Upper lobe of right lung (tissue), 1 donor: ENCODE measurements at regions not wholly inside any gene's neighbourhood (a gene's known extent, or its start where the extent isn't known, plus 50 kb on each side); places are given as distances from the start of the nearest gene placed in this dataset.

Experiments used
- ATAC-seq: fragments of 200-7000 bp; cut with Tn5 transposase; one replicate; pipeline ENCODE4 v1.9.1; 2020; ENCODE audit warnings: mild to moderate bottlenecking, moderate library complexity
- DNase-seq: peaks from one replicate; pipeline ENCODE4 v3.0.0-alpha.2; 2020
- H3K27ac ChIP-seq: fragments of 200-600 bp; one replicate; pipeline ENCODE4 v1.8.0; 2022
- H3K27me3 ChIP-seq: fragments of 200-600 bp; one replicate; pipeline ENCODE4 v1.8.0; 2022; ENCODE audit warnings: mild to moderate bottlenecking
- H3K36me3 ChIP-seq: fragments of 200-600 bp; one replicate; pipeline ENCODE4 v1.8.0; 2022
- H3K4me1 ChIP-seq: fragments of 200-600 bp; one replicate; pipeline ENCODE4 v1.8.0; 2022
- H3K4me3 ChIP-seq: fragments of 200-600 bp; one replicate; pipeline ENCODE4 v1.8.0; 2022; ENCODE audit warnings: mild to moderate bottlenecking
- H3K9me3 ChIP-seq: fragments of 200-600 bp; one replicate; pipeline ENCODE4 v1.8.0; 2022
- intact Hi-C: fragments of 100-400 bp; cut with DNase I; formaldehyde crosslinking; loops from one replicate; pipeline ENCODE4 v1.11.0; 2022
- TF ChIP-seq, protein P1 (sequence below): fragments of 200-600 bp; IDR thresholded peaks from one replicate; pipeline ENCODE4 v1.8.0; 2022; ENCODE audit warnings: antibody characterized with exemption
- donor health status: DM: no; HTN: yes; CAD: no; lungs with severe emphysema.

DNA sequence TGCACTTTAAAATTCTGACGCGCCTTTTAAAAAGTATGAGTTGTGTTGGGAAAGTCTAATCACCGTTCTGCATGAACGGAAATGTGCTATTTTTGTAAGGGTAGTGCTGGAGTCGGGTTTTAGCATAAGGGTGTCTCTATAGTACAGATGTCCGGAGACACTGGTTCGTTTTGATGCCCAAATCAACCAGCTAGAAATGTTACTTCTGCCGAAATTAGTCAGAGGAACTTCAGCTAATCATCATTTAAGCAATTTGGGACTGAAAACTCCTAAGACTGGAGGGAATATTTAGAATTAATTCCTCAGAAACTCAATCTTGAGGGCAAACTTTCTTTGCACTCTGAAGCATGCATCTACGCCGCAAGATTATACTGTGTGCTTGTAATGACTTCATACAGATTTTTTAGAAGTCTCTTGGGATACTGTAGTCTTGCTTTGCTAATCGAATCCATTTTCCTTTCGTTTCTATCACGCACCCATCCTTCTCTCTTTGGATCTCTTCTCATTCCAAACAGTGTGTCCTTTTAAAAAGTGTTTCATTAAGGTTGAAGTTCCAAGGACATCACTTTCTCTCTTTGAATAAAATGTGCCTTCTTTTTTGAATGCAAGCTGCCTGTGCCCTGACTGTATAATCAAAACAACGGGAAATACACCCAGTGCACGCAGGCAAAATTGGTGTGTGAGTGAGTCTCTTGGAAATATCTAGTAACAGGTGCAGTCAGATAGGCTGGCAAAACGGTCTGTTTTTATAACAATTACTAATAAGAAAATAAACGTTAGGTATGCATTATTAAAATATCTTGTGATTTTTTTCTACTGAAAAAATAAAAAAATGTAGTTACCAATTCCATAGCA, 270.9 kb upstream of the TCF4 start:
- TF ChIP-seq, protein P1, sequence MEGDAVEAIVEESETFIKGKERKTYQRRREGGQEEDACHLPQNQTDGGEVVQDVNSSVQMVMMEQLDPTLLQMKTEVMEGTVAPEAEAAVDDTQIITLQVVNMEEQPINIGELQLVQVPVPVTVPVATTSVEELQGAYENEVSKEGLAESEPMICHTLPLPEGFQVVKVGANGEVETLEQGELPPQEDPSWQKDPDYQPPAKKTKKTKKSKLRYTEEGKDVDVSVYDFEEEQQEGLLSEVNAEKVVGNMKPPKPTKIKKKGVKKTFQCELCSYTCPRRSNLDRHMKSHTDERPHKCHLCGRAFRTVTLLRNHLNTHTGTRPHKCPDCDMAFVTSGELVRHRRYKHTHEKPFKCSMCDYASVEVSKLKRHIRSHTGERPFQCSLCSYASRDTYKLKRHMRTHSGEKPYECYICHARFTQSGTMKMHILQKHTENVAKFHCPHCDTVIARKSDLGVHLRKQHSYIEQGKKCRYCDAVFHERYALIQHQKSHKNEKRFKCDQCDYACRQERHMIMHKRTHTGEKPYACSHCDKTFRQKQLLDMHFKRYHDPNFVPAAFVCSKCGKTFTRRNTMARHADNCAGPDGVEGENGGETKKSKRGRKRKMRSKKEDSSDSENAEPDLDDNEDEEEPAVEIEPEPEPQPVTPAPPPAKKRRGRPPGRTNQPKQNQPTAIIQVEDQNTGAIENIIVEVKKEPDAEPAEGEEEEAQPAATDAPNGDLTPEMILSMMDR, result no peak
- H3K27ac ChIP-seq, result no peak overlapping the region
- intact Hi-C loops, result no loop called here
- no peak overlapping the region for H3K4me3 ChIP-seq
- no peaks in the 10 kb centered on the region for H3K4me1 ChIP-seq
- H3K9me3 ChIP-seq, result no peaks in the 10 kb centered on the region
- ATAC-seq, result no peak
- no peaks in the 10 kb centered on the region for H3K36me3 ChIP-seq
- no peak for DNase-seq
- no peaks in the 10 kb centered on the region for H3K27me3 ChIP-seq

GRCh38 chr18:55857956-55858355, 270.0 kb upstream of the TCF4 start:
- H3K4me1 ChIP-seq, result no peaks in the 10 kb centered on the region
- DNase-seq (no peak), ATAC-seq (no peak)
- TF ChIP-seq, protein P1, result no peak
- H3K4me3 ChIP-seq, result no peak overlapping the region
- H3K9me3 ChIP-seq, result no peaks in the 10 kb centered on the region
- no peaks in the 10 kb centered on the region for H3K36me3 ChIP-seq
- no peaks in the 10 kb centered on the region for H3K27me3 ChIP-seq
- no peak overlapping the region for H3K27ac ChIP-seq
- intact Hi-C loops, result no loop called here

DNA sequence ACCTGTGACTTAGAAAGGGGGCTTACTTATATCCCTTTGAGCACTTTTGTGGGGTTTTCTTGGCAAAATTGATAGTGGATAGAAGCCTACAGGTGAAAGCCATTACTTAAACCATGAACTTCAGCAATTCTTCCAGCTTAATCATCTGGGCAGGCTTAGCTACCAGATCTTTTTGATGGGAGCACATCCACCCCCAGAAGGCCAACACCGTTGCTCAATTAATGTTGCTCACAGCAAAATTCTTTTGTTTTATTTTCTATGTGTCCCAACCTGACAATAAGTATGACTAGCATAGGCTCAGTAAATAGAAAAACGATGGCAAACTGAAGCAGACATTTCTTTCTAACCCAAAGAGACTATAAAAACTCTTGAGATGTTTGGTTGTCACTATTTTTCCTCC, 269.4 kb upstream of the TCF4 start:
- intact Hi-C loops, result no loop called here
- no peaks in the 10 kb centered on the region for H3K27me3 ChIP-seq

GRCh38 chr18:55856679-55857078, 268.7 kb upstream of the TCF4 start:
- H3K9me3 ChIP-seq, result no peaks in the 10 kb centered on the region
- no peaks in the 10 kb centered on the region for H3K27me3 ChIP-seq

More for the DNA sequence above, 269.4 kb upstream of the TCF4 start:
- H3K9me3 ChIP-seq, result no peaks in the 10 kb centered on the region
- TF ChIP-seq, protein P1, result no peak
- H3K36me3 ChIP-seq, result no peaks in the 10 kb centered on the region
- H3K27ac ChIP-seq, result no peak overlapping the region
- no peak for DNase-seq
- ATAC-seq, result no peak
- no peak overlapping the region for H3K4me3 ChIP-seq
- H3K4me1 ChIP-seq, result no peaks in the 10 kb centered on the region

DNA sequence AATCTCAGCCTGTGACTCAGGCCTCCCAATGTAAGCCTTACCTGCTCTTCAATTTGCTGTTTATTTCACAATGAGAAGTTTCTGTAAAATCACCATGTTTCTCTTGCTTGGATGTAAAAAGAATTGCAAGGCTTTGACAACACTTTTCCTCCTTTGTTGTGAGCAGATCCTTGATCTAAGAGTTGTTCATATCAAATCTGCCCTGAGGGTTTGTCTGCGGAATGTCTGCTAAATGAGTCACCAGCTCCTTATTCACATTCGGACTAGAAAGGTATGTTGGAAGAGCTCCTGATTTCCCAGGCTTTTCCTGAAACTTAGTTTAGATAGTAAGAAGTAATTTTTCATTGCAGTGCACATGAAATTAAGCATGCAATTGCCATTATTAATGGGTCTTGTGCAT, 268.2 kb upstream of the TCF4 start:
- intact Hi-C loops, result no loop called here
- DNase-seq (no peak), ATAC-seq (no peak)
- Histone ChIP-seq H3K27me3 (no peaks in the 10 kb centered on the region), H3K27ac (no peak overlapping the region), H3K4me1 (no peaks in the 10 kb centered on the region), H3K4me3 (no peak overlapping the region), H3K36me3 (no peaks in the 10 kb centered on the region), H3K9me3 (no peaks in the 10 kb centered on the region)
- TF ChIP-seq, protein P1, result no peak

More at GRCh38 chr18:55856679-55857078, 268.7 kb upstream of the TCF4 start:
- Histone ChIP-seq H3K27ac (no peak overlapping the region), H3K4me1 (no peaks in the 10 kb centered on the region), H3K36me3 (no peaks in the 10 kb centered on the region), H3K4me3 (no peak overlapping the region)
- ATAC-seq (no peak), DNase-seq (no peak)
- intact Hi-C loops, result no loop called here
- TF ChIP-seq, protein P1, result no peak
